ENCODE measurements at regions not wholly inside any gene's neighbourhood (a gene's known extent, or its start where the extent isn't known, plus 50 kb on each side); places are given as distances from the start of the nearest gene placed in this dataset.

DNA sequence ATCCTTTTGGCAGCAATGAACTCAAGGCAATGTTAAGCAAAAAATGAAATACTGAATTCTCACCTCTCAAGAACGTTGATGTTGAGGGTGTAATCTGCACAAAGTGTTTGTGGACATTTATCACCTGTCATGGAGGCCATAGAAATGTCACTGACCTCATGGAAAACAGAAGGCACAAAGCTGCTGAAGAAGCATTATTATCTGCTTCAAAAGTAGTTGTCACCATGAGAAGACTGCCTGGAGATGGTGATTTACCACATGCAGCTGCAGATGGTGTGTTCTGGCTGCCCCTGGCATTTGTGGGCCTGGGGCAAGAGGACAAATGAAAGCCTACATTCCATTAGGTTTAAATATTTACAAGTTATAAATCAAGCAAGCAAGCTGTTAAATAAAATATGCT, 116.8 kb upstream of the RPS6KA3 start:
- no peak for DNase-seq (ENCODE audit: low read depth in 2 of 2, low spot score in 1 of 2)

DNA sequence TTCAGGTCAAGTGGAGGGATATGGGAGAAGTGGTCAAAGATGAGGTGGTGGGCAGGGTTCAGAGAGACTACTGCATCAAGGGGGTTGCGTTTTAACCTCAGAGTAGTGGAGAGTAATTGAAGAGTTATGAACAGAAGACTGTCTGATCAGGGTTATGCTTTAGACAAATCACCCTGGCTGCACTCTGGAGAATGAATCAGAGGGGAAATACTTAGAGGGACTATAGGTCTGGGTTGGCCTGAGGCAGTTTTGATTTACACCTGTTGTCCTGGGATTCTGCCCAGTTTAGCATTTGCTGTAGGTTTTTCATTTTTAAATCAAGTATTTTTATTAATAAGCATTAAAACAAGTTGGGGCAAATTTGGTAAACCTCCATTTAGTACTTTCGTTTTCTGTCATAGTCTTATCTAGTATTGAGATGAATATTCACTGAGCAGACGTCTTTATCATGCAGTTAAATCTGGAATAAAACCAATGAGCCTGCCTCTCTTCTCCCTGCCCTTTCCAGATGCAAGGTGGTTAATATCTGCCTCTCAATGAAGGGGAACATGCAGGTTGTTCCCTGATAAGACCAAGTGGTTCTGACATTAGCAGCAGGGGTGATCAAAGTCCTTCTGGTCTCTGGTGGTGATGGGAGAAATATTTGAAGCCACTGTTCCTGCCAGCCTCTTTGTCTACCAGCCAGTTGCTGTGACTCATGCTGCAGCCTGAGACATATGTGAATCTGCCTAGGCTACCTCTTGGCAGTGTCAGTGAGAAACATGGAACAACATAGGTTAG, 116.0 kb upstream of the RPS6KA3 start:
- DNase-seq (ENCODE audit: low read depth in 2 of 2, low spot score in 1 of 2) = no peak

DNA sequence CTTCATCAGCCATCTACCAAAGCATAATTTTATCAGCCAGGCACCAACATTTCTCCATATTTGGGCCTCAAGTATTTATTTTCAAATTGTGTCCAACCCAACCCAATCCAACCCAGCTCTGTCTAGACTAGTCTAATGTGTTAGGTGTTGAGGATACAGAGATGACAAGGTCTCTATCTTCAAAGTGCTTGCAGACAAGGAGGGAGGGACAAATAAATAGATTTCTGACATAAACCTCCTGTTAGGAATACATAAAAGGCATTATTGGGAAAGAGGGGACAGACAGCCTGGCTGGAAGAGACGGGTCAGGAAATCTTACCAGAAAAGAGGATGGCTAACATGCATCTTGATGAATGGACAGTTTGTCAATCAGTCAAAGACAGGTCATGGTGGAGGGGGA, 115.4 kb upstream of the RPS6KA3 start:
- DNase-seq (ENCODE audit: low read depth in 2 of 2, low spot score in 1 of 2) = no peak

DNA sequence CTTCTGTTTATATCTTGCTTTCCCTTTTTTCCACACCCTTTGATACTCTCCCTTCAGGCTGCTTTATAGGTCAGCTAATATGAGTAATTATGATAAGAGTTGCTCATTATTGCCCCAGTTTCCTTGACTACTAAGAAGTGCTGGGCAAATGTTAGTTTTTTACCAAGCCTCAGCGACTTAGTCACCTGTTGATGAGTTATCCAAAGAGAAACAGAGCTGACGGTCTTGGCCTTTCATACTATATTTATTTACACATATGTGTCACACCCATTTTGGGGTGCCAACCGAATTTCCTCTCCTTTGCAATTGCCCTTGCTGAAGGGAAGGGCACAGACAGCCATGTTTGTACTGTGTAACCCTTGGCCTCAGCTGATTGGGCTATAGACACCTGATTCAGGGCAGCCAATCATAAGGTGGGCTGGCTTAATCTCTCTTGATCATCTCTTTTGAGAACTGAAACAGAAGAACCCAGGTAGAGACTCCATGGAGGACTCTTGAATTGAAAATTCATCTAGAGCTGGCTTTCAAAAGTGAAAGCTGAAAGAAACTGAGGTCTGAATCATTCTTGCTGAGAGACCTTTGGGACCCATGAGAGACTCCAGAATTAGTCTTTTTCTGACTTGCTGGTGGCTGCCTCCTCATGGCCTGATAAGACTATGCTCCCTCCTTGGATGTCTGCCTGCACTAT, 111.7 kb upstream of the RPS6KA3 start:
- no peak for DNase-seq (ENCODE audit: low read depth in 2 of 2, low spot score in 1 of 2)

DNA sequence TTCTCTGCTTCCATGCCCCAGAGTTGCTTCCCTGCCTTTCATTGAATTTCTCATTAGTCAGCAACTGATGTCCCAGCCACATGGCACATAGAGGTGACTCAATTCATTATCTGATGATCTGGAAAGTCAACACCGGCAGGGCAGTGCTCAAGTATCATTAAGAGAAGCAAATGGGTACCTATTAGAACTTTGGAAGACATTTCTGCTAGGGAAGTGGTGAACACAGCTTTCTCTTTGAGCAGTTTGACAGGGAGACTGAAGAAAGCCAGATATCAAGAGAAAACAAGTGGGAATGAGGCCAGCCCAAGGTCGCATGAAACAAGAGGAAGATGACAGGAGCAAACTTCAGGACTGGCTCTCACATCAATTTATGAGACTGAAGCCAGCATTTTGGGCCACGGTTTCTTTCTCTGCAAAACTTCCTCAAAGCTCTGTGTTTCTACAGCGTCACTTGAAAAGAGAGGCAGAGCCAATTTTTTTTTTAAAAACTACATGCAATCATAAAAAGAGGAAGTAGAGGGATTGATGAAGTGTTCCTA, 108.3 kb upstream of the RPS6KA3 start:
- no peak for DNase-seq (ENCODE audit: low read depth in 2 of 2, low spot score in 1 of 2)

DNA sequence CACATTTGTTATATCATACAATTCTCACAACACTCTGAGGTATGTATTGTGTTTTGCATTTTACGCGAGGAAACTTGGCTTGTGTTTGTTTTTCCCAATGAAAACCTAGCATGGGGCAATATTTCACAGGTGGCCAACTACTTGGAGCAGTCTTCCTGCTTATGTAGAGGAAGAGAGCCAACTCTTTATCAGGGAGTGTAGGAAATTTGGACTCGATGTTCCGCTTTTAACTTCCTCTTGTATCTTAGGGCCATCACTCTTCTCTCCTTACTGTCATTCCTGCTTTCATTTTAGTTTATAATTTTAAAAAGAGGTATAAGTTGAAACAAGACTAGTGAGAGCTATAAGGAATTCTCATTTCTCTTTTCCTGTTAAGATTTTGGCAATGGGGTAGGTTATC, 107.7 kb upstream of the RPS6KA3 start:
- DNase-seq (ENCODE audit: low read depth in 2 of 2, low spot score in 1 of 2) = no peak

DNA sequence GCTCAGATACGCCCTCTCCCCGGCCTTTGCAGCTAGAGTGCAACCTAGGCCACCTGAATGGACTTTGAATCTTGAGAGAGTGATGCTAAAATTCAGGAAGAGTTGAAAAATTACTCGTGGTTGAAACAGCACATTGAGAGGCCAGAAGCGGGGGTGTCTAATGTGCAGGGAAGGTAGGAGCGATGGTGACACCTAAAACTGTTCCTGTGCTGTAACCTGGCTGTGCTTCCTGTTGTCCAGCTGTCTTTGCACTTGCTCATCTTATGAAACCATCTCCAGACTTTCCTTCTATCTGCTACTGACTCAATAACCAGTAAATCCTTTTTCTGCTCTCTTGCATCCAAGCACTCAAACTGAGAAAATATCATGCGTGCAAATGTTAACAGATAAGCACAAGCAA, 106.4 kb upstream of the RPS6KA3 start:
- DNase-seq (ENCODE audit: low read depth in 2 of 2, low spot score in 1 of 2) = no peak

DNA sequence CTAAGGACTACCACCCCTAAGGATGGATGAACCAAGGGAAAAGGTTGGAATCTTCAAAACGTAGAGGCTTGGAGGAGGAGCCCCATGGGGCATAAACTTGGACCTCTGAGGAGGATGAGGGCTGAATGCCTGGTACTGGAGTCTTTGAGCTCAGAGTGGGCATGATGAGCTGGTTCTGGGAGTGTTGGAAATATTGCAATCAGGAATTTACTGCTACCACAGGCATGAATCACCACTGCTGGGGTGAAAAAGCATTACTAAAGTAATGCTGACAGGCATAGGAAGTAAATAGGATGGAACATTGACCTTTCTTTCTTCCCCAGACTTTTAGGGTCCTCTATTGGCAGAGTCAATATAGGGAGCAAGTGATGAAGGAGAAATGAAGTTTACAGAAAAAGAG, 105.8 kb upstream of the RPS6KA3 start:
- DNase-seq (ENCODE audit: low read depth in 2 of 2, low spot score in 1 of 2) = no peak

DNA sequence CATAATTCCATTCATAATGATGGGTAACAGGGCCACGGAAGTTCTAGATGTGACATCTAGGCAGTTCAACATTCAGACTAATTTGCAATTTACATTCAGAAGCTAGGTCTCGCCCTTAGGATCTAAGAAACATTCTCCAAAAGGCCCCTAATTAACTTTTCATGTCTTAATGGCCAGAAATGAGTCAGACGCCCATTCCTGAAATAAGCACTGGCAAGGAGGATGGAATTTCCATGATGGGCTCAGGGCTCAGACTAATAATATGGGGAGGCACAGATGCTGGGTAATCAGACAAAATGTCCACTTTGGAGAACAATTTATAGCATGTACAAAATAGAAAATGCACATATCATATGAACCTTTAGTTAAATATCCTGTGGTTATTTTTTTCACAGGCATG, 102.8 kb upstream of the RPS6KA3 start:
- DNase-seq (ENCODE audit: low read depth in 2 of 2, low spot score in 1 of 2) = no peak

DNA sequence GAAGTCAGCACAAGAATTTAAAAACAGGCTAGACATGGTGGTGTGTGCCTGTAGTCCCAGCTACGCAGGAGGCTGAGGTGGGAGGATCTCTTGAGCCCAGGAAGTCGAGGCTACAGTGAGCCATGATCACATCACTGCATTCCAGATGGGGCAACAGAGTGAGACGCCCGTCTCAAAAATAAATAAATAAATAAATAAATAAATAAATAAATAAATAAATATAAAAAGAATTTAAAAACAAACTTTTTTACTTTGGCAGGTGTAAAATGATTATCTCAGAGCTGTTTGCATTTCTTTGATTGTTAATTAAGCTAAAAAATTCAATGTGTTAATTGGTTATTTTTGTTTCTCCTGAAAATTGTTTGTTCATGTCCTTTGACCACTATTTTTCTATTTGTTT, 97.5 kb upstream of the RPS6KA3 start:
- no peak for DNase-seq (ENCODE audit: low read depth in 2 of 2, low spot score in 1 of 2)

DNA sequence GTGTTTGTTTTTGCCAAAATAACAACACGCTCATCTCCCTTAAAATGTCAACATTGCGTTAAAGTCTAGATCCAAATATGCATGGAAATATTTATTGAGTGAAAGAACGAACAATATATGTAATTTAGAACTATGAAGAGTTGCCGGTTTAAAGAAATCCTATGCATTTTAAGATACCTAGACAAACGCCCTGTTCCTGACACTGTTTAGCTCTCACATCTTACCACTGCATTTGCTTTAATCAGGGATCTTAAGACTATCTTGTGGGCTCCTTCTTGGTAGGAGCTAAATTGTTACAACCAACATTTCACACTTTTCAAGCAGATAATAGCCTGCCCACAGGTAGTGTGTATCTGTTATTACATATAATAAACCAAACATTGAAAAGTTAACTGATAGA, 96.6 kb upstream of the RPS6KA3 start:
- DNase-seq (ENCODE audit: low read depth in 2 of 2, low spot score in 1 of 2) = no peak

DNA sequence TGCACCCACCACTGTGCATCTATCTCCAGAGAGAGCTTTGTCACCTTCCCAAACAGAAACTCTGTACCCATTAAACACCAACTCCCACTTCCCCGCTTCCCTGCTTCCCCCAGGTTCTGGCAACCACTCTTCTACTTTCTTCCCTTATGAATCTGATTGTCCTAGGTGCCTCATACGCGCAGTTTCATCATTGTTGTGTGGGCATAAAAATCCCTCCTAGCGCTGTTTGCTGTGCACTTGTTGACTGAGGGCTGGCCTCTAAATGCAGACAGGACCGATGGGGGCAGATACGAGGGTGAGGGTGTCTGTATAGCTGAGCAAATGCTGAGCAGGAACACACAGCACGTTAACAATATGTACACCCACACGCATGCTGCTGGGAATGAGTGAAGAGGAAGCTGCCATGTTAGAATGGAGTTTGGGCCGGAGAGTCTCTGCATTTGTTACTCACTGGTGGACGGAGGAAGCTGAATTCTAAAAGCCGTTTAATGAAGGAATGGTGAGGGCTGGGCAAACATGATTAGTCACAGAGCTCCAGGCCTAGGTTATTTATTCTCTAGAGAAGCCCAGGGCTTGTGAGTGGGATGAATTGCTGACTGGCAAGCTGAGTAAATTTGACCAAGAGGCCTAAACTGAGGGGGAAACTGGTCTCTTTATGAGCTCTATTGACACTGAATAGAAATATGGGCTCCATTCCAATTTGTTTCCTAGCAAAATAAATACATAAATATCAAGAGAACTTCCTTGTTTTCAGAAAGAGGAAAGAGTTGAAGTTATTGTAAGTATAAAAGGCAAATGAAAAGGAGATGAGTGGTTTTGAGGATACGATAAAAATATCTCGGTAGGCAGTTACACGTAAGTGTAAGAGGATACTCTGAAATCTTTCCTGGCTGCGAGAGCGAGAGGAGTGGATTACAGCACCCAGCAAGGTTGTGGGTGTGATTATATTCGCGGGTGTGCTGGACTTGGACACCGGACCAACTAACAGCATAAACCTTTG, 95.9 kb upstream of the RPS6KA3 start:
- DNase-seq (ENCODE audit: low read depth in 2 of 2, low spot score in 1 of 2) = no peak

DNA sequence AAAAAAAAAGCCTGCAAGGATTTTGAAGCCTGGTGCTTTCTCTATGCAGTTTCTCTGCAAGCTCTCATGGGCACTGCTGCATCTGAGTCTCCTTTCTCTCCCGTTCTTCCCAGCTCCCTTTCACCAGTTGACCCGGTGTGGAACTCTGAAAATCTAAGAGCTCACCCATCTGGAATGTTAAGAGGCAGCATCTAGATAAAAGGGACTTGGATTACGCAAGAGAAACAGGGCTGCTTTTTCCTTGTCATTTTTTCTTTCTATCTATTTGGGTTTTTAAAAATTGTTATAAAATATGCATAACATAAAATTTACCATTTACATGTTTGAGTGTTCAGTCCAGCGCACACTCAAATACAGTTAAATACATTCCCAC, 95.2 kb upstream of the RPS6KA3 start:
- DNase-seq (ENCODE audit: low read depth in 2 of 2, low spot score in 1 of 2) = no peak

DNA sequence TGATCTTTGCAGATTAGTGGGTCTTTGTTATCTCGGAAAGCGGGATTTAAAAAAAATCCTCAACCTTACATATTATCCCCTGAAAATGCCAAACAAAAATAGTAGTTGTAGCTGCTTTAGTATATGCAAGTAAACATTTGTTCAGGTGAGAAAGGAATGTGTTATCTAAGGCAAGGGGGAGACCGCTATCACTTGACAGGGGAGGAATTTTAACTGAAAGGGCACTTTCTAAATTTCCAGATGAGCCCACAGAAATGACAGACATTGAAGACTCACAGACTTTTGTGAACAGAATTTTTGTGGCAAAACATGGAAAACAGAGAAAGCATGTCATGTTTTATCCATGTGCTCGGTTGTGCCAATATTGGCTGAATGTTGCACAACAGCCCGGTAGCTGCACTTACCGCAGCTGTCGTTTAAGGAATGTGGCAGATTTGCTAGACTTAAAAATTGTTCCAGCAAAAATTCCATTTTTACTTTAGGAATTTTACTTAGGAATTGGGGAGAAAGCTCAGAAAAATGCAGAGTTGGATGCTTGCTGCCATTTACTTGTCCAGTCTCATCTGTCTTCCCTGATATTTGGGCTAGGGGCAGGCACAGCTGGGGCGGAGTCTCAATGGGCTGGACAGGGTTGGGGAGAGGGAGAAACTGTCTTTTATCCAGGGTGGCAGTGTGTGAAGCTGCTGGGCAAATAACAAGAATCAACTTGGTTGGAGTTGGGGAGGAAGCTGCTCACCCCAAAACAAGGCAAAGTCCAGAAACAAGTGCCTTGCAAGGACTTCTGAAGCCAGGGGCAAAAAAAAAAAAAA, 94.6 kb upstream of the RPS6KA3 start:
- no peak for DNase-seq (ENCODE audit: low read depth in 2 of 2, low spot score in 1 of 2)

DNA sequence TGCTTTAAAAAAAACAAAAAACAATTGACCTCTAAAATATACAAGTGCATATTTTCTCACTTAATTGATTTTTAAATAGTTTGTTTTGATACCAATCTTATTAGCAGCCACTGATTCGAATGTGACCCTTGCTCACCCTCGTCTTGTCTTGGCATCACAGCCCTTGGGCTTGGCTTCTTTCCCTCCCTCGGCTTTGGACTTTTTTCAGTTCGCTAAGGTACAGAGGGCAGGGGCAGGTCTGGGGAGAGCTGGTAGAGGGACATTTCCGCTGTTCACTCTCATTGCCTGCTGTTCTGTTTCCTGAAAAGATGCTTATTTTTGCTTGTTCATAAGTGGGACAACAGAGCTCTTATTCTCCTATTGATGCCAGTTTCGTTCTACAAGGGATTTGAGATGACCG, 88.5 kb upstream of the RPS6KA3 start:
- DNase-seq (ENCODE audit: low read depth in 2 of 2, low spot score in 1 of 2) = no peak

DNA sequence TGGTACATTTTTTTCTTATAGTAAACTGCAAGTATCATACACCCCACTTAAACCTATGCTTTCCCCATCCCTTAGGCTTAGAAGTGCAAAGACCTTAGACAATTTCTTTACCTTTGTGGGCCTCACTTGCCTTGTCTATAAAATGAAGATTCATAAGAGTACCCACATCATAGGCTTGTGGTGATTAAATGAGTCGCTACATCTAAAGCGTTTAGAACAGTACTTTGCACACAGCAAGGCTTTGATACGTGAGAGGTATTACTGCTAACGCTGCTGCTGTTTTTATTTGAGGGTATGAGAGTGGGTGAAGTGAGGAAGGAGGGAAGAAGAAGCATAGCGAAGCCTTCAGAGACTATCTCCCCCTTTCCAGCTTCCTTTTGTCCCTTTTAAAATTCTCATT, 87.8 kb upstream of the RPS6KA3 start:
- DNase-seq (ENCODE audit: low read depth in 2 of 2, low spot score in 1 of 2) = no peak

DNA sequence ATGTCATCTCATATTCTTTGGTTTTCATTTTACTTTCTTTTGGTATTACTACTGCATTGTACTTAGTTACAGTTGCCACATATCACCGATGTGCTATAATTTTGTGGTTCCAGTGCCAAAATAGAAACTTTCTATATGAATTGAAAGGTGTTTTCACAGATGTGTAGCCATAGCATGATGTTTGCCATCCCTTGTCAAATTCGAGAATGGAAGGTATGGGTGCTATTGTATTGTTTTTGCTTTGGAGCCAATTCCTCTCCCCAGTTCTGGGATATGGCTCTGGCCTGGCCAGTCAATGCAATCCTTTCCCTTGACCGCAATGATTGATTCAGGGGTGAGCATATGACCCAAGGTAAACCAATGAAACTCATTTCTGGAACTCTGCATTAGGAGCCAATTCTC, 86.2 kb upstream of the RPS6KA3 start:
- no peak for DNase-seq (ENCODE audit: low read depth in 2 of 2, low spot score in 1 of 2)

DNA sequence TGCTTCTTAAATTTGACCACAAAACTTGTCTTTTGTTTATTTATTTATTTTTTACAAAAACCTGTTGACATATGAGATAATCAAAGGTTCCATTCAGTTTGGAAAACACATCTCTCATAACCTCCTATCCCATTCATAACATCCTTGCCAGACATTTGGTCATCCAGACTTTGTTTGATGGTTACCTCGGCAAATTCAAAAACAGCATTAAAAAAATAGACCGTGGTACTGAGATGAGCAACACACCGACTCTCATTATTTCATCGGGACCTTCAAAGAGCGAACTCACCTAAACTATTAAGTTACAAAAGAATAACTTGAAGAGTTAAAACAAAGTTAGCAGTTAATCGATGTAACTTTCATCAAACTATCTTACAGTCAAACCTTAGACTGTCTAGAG, 85.8 kb upstream of the RPS6KA3 start:
- DNase-seq (ENCODE audit: low read depth in 2 of 2, low spot score in 1 of 2) = no peak

DNA sequence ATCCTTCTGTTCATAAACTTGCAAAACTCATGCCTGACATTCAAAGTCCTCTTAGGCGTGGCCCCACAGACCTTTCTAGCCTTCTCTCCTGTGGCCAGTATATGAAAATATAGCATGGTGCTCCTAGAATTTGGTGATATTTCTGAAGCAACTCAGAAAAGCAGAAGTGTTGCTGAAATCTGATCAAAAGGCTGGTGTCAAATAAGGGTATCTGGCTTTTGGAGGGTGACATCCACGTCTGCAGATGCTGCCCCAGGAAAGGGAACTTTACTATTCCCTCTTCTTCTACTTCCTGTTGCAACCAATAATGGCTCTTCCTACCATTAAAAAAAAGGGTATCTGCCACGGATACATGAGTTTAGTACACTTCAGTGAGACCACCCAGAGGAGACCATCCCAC, 83.9 kb upstream of the RPS6KA3 start:
- no peak for DNase-seq (ENCODE audit: low read depth in 2 of 2, low spot score in 1 of 2)

DNA sequence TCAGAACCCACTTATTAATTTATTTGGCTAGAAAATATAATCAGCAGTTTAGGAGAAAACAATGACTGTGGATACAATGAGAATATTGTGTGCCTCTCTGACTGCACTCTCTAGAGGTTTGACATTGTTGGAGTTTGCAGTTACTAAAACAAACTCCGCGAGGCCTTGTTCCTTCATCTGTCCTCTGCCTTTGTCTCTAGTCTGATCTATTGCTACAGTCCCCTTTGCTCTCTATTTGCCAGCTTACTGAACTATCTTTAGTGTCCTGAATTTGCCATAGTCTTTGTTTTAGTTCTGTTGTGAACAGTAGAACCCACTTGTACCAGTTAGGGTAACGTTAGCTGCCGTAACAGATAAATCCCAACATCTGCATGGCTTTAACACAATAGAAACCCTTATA, 81.4 kb upstream of the RPS6KA3 start:
- DNase-seq (ENCODE audit: low read depth in 2 of 2, low spot score in 1 of 2) = no peak

DNA sequence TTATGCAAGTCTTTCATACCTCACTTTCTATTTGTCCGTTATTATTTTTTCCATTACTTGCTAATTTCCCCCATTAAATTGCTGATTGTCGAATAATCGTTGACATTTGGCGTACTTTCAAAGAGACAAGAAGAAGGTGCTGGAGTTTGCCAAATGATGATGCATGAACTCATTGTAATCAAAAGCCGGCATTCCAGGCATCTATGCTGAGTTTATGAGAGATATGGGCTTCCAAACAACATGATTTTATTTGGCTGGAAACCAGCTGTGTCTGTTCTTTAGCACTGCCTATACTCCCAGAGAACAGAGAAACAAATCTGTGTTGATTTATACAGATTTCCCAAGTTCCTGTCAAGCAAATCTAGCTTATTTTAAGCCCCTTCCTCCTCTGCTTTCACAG, 80.8 kb upstream of the RPS6KA3 start:
- DNase-seq (ENCODE audit: low read depth in 2 of 2, low spot score in 1 of 2) = no peak

All from stimulated activated CD8-positive, alpha-beta memory T cell treated with anti-CD3 and anti-CD28 coated beads, Interleukin-4, amount 100 ng/mL, for 4 hours (primary cell).